H1 (cell line): ENCODE measurements at regions not wholly inside any gene's neighbourhood (a gene's known extent, or its start where the extent isn't known, plus 50 kb on each side); places are given as distances from the start of the nearest gene placed in this dataset.

ENCODE experiments used
- CTCF ChIA-PET: fragments of 300-600 bp; sonication (Branson Sonifier 250); formaldehyde crosslinking; loops from one replicate; lab custom pipeline; 2021; ENCODE audit not compliant: partially characterized antibody; lab: Charles Lee
- POLR2A ChIA-PET: fragments of 300-600 bp; sonication (Branson Sonifier 250); formaldehyde crosslinking; loops from one replicate; lab custom pipeline; 2021; ENCODE audit warnings: inconsistent platforms; ENCODE audit not compliant: partially characterized antibody; lab: Charles Lee
- DNase-seq, 2 experiments: peaks; one replicate each; pipeline versions ENCODE4 v3.0.0 to v3.0.0-alpha.2; 2010 to 2022; ENCODE audit warnings: low spot score in 2 of 2, low read depth in 1 of 2, mixed read lengths in 1 of 2
- FAIRE-seq: peaks from 2 replicates; lab custom pipeline; 2011; peaks lifted over from hg19 to GRCh38; lab: Jason Lieb, UNC
- H2AFZ ChIP-seq: 2 replicates; pipeline ENCODE4 v1.8.1; 2012; ENCODE audit warnings: low read length, inconsistent platforms
- H2AK5ac ChIP-seq: 2 replicates; pipeline ENCODE4 v1.6.1; 2013; ENCODE audit warnings: low read depth, low read length
- H2BK120ac ChIP-seq: replicated peaks from 2 replicates; pipeline ENCODE3; 2013; ENCODE audit warnings: low read depth, low read length, inconsistent platforms
- H2BK12ac ChIP-seq: 2 replicates; pipeline ENCODE4 v1.6.1; 2013; ENCODE audit warnings: low read depth, low read length
- H2BK15ac ChIP-seq: 2 replicates; pipeline ENCODE4 v1.6.1; 2013; ENCODE audit warnings: low read length
- H2BK20ac ChIP-seq: 2 replicates; pipeline ENCODE4 v1.6.1; 2013; ENCODE audit warnings: low read length
- H2BK5ac ChIP-seq: 2 replicates; pipeline ENCODE4 v1.6.1; 2013; ENCODE audit warnings: low read depth, low read length
- H3K14ac ChIP-seq: 2 replicates; pipeline ENCODE4 v1.6.1; 2013; ENCODE audit warnings: inconsistent platforms; ENCODE audit not compliant: insufficient read length
- H3K18ac ChIP-seq: 2 replicates; pipeline ENCODE4 v1.6.1; 2013; ENCODE audit warnings: low read length; ENCODE audit errors: extremely low read depth
- H3K23ac ChIP-seq: 2 replicates; pipeline ENCODE4 v1.6.1; 2013; ENCODE audit warnings: inconsistent platforms; ENCODE audit not compliant: insufficient read length
- H3K23me2 ChIP-seq: 2 replicates; pipeline ENCODE4 v1.6.1; 2013; ENCODE audit warnings: low read depth, low read length
- H3K27ac ChIP-seq: 2 replicates; pipeline ENCODE4 v1.6.1; 2011; ENCODE audit warnings: low read depth, low read length, inconsistent platforms
- H3K27me3 ChIP-seq, 4 experiments: replicated peaks in 1 of 4; 1 replicate in 1 of 4; 2 replicates in 3 of 4; pipeline versions ENCODE4 v1.6.1 to v1.8.1; 2011 to 2013; ENCODE audit warnings: low read length in 3 of 4, mild to moderate bottlenecking in 3 of 4, inconsistent platforms in 2 of 4, mixed read lengths in 2 of 4, moderate library complexity in 1 of 4; ENCODE audit not compliant: control insufficient read depth in 3 of 4, insufficient read depth in 3 of 4; ENCODE audit errors: extremely low read depth in 1 of 4
- H3K36me3 ChIP-seq, 4 experiments: 2 replicates each; pipeline versions ENCODE4 v1.6.1 to v1.8.1; 2011 to 2013; ENCODE audit warnings: mild to moderate bottlenecking in 4 of 4, low read length in 3 of 4, moderate library complexity in 2 of 4, control low read depth in 1 of 4, inconsistent platforms in 1 of 4; ENCODE audit not compliant: insufficient read depth in 4 of 4, control insufficient read depth in 2 of 4
- H3K4ac ChIP-seq: replicated peaks from 2 replicates; pipeline ENCODE3; 2013; ENCODE audit warnings: low read length, low read depth, mixed read lengths, inconsistent platforms; ENCODE audit not compliant: insufficient read length
- H3K4me1 ChIP-seq, 4 experiments: replicated peaks in 1 of 4; 1 replicate in 1 of 4; 2 replicates in 3 of 4; pipeline versions ENCODE4 v1.6.1 to v1.8.1; 2011 to 2013; ENCODE audit warnings: low read length in 3 of 4, inconsistent platforms in 2 of 4, mixed read lengths in 1 of 4; ENCODE audit not compliant: insufficient read depth in 4 of 4, control insufficient read depth in 3 of 4
- H3K4me2 ChIP-seq, 2 experiments: 2 replicates each; pipeline versions ENCODE4 v1.6.1 to v1.8.1; 2011 to 2013; ENCODE audit warnings: low read depth in 2 of 2, low read length in 2 of 2, control low read depth in 1 of 2, inconsistent platforms in 1 of 2, mild to moderate bottlenecking in 1 of 2; ENCODE audit not compliant: insufficient read depth in 1 of 2
- H3K4me3 ChIP-seq, 4 experiments: fragments of 200-600, 300-600 bp in 1 of 4; sonication (generic), shearing (Covaris generic), sonication (Bioruptor Twin) in 1 of 4; 2 replicates each; pipeline versions ENCODE4 v1.5.1 to v1.8.1; 2011 to 2016; ENCODE audit warnings: low read length in 4 of 4, low read depth in 3 of 4, control low read depth in 2 of 4, inconsistent platforms in 2 of 4, mild to moderate bottlenecking in 2 of 4, mixed read lengths in 1 of 4, moderate library complexity in 1 of 4; ENCODE audit not compliant: insufficient read depth in 2 of 4; ENCODE audit errors: extremely low read depth in 1 of 4
- H3K56ac ChIP-seq: replicated peaks from 2 replicates; pipeline ENCODE3; 2013; ENCODE audit warnings: low read depth, mild to moderate bottlenecking, mixed read lengths, low read length, inconsistent platforms; ENCODE audit not compliant: insufficient read length
- H3K79me1 ChIP-seq: 2 replicates; pipeline ENCODE4 v1.6.1; 2013; ENCODE audit warnings: low read depth, low read length, control low read depth
- H3K79me2 ChIP-seq, 2 experiments: 2 replicates each; pipeline versions ENCODE4 v1.6.1 to v1.8.1; 2012 to 2013; ENCODE audit warnings: low read length in 2 of 2, mild to moderate bottlenecking in 2 of 2, inconsistent platforms in 1 of 2; ENCODE audit not compliant: insufficient read depth in 2 of 2, control insufficient read depth in 1 of 2
- H3K9ac ChIP-seq, 4 experiments: replicated peaks in 1 of 4; 1 replicate in 1 of 4; 2 replicates in 3 of 4; pipeline versions ENCODE4 v1.6.1 to v1.8.1; 2011 to 2013; ENCODE audit warnings: low read depth in 3 of 4, low read length in 3 of 4, control low read depth in 2 of 4, mild to moderate bottlenecking in 2 of 4, moderate library complexity in 2 of 4, inconsistent platforms in 1 of 4; ENCODE audit errors: extremely low read depth in 1 of 4
- H3K9me3 ChIP-seq, 2 experiments: 2 replicates each; pipeline versions ENCODE4 v1.6.1 to v1.8.1; 2012 to 2013; ENCODE audit warnings: mild to moderate bottlenecking in 2 of 2, moderate library complexity in 2 of 2, control low read depth in 1 of 2, inconsistent platforms in 1 of 2, low read depth in 1 of 2, low read length in 1 of 2, mixed read lengths in 1 of 2; ENCODE audit not compliant: insufficient read depth in 2 of 2
- H4K20me1 ChIP-seq, 2 experiments: replicated peaks in 1 of 2; 2 replicates each; pipeline versions ENCODE3 to v1.8.1; 2011 to 2013; ENCODE audit warnings: inconsistent platforms in 2 of 2, low read length in 2 of 2, mild to moderate bottlenecking in 1 of 2; ENCODE audit not compliant: insufficient read depth in 2 of 2, control insufficient read depth in 1 of 2
- H4K5ac ChIP-seq: 2 replicates; pipeline ENCODE4 v1.6.1; 2013; ENCODE audit warnings: low read length, low read depth, mixed read lengths, inconsistent platforms; ENCODE audit not compliant: insufficient read length
- H4K8ac ChIP-seq: 2 replicates; pipeline ENCODE4 v1.8.0; 2013; ENCODE audit warnings: mild to moderate bottlenecking, moderate library complexity, low read length, inconsistent platforms; ENCODE audit not compliant: insufficient read depth; ENCODE audit errors: extremely low read depth
- H4K91ac ChIP-seq: replicated peaks from 2 replicates; pipeline ENCODE3; 2013; ENCODE audit warnings: low read length, mixed read lengths, inconsistent platforms; ENCODE audit not compliant: insufficient read length
- BACH1 ChIP-seq: IDR thresholded peaks from 2 replicates; pipeline ENCODE4 v1.6.1; 2012; ENCODE audit warnings: low read length, improper control_type of control experiment
- CHD1 ChIP-seq: IDR thresholded peaks from 2 replicates; pipeline ENCODE4 v1.6.1; 2012; ENCODE audit warnings: low read depth, low read length, improper control_type of control experiment
- CTBP2 ChIP-seq: IDR thresholded peaks from 2 replicates; pipeline ENCODE4 v1.7.0; 2011; ENCODE audit warnings: borderline replicate concordance, mild to moderate bottlenecking, moderate library complexity, mixed read lengths, low read length; ENCODE audit not compliant: insufficient read depth, insufficient read length
- GABPA ChIP-seq: IDR thresholded peaks from 2 replicates; pipeline ENCODE4 v1.6.1; 2011; ENCODE audit warnings: mild to moderate bottlenecking, low read length, moderate library complexity, borderline replicate concordance; ENCODE audit not compliant: insufficient read depth
- KDM5A ChIP-seq: fragments of 200-600 bp; IDR thresholded peaks from 2 replicates; pipeline ENCODE4 v1.7.1; 2012; ENCODE audit warnings: mild to moderate bottlenecking, low read length, inconsistent platforms, mixed read lengths
- POLR2A ChIP-seq, 2 experiments: IDR thresholded peaks; 1 replicate in 1 of 2; 2 replicates in 1 of 2; pipeline ENCODE4 v1.6.1; 2011; ENCODE audit warnings: low read depth in 2 of 2, low read length in 2 of 2, mild to moderate bottlenecking in 2 of 2; ENCODE audit errors: control extremely low read depth in 1 of 2
- POU5F1 ChIP-seq: IDR thresholded peaks from 2 replicates; pipeline ENCODE4 v1.6.1; 2011; ENCODE audit warnings: low read depth, mild to moderate bottlenecking, low read length, moderate library complexity
- RBBP5 ChIP-seq: IDR thresholded peaks from 2 replicates; pipeline ENCODE4 v1.7.1; 2012; ENCODE audit warnings: low read depth, mild to moderate bottlenecking, inconsistent platforms, low read length, moderate library complexity, borderline replicate concordance
- YY1 ChIP-seq: IDR thresholded peaks from 2 replicates; pipeline ENCODE4 v1.6.1; 2011; ENCODE audit warnings: low read depth, mild to moderate bottlenecking, low read length
- WGBS, 2 experiments: shearing (Covaris generic) in 1 of 2; methylation state at CpG; one replicate each; pipeline versions ENCODE4 v1.1.6 to v1.1.7; 2013 to 2015; ENCODE audit warnings: low lambda C conversion rate in 2 of 2, mixed read lengths in 2 of 2, inconsistent platforms in 1 of 2, low coverage in 1 of 2, missing lambda C conversion rate in 1 of 2; ENCODE audit not compliant: insufficient replicate concordance in 2 of 2, insufficient coverage in 1 of 2, insufficient read length in 1 of 2; ENCODE audit errors: extremely low coverage in 1 of 2, missing lambda C conversion rate in 1 of 2; 5-methylcytosine and 5-hydroxymethylcytosine counted together
- TF ChIP-seq, protein P1 (sequence below), 3 experiments: IDR thresholded peaks; 1 replicate in 2 of 3; 2 replicates in 1 of 3; pipeline versions ENCODE4 v1.5.1 to v1.6.1; 2011; ENCODE audit warnings: low read length in 3 of 3, mild to moderate bottlenecking in 3 of 3, inconsistent platforms in 2 of 3, low read depth in 1 of 3, moderate library complexity in 1 of 3; ENCODE audit not compliant: insufficient read depth in 1 of 3; ENCODE audit errors: control extremely low read depth in 1 of 3
- TF ChIP-seq, protein P2 (sequence below): IDR thresholded peaks from 2 replicates; pipeline ENCODE4 v1.6.1; 2011; ENCODE audit warnings: low read depth, mild to moderate bottlenecking, low read length; ENCODE audit not compliant: insufficient read depth

DNA sequence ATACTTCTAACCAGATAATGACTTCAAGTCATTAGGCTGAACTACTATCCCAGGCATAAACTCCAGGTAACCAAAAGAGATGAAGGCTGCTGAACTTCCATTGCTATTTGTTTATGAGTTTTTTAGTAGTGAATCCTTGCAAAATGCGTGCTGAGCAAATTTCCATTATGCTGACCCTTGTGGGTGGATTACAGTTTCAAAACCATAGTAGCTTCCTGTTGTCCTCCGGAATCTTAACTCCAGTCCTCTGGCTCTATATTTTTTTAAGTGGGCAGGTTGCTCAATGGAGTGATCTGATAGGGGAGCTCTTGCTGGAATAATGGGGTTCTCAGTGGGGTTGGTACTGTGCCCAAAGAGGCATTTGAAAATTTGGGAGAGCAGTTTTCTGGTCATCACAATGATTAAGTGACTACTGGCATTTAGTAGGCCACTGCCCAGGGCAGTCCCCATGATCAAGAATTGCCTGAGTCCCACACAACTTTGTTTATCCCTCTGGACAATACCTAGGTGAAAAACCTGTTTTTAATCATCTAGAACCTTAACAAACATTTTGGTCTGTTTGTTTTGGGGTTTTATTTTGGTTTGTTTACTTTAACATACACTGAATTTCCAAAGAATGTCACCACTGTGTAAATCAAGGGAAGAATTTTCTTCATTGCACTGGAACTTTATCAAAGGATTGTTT, 302.3 kb upstream of the GATB start:
- DNase-seq (no peak), FAIRE-seq (no peak)
- H3K4me3 ChIP-seq, result no peak overlapping the region
- no peak overlapping the region for H4K5ac ChIP-seq
- no peak overlapping the region for H3K14ac ChIP-seq
- H3K23me2 ChIP-seq, result no peaks in the 10 kb centered on the region
- no peak overlapping the region for H3K27ac ChIP-seq
- no peak overlapping the region for H4K8ac ChIP-seq
- no peak overlapping the region for H3K4me2 ChIP-seq
- no peaks in the 10 kb centered on the region for H3K27me3 ChIP-seq
- no peak overlapping the region for H2BK5ac ChIP-seq
- H2BK120ac ChIP-seq, result no peak overlapping the region
- no peak overlapping the region for H2BK12ac ChIP-seq
- H3K79me2 ChIP-seq, result no peaks in the 10 kb centered on the region
- no peak overlapping the region for H2AK5ac ChIP-seq
- H2BK20ac ChIP-seq, result no peak overlapping the region
- H4K91ac ChIP-seq, result no peak overlapping the region
- H3K56ac ChIP-seq, result no peak overlapping the region
- H3K36me3 ChIP-seq, result no peaks in the 10 kb centered on the region
- H4K20me1 ChIP-seq, result no peaks in the 10 kb centered on the region
- no peak overlapping the region for H3K23ac ChIP-seq
- no peak overlapping the region for H3K4ac ChIP-seq
- no peak overlapping the region for H2AFZ ChIP-seq
- H2BK15ac ChIP-seq, result no peak overlapping the region
- H3K18ac ChIP-seq, result no peak overlapping the region
- 97% methylated on average over 2 of the region's 2 CpGs; no CpG with 5 or more reads in 1 of the 2 experiments for WGBS, 2 experiments
- CTCF ChIA-PET, result no interaction called here
- POLR2A ChIA-PET, result interaction anchor here (2.1 kb wide), 1 partner anchor 18 kb away, joined by 8 read pairs; no protein-coding TSS in a partner anchor
- no peaks in the 10 kb centered on the region for H3K9me3 ChIP-seq
- no peaks in the 10 kb centered on the region for H3K4me1 ChIP-seq
- H3K79me1 ChIP-seq, result no peaks in the 10 kb centered on the region
- no peak overlapping the region for H3K9ac ChIP-seq
- TF ChIP-seq POLR2A (IDR thresholded peaks at IDR 0.05; ENCODE audit: control extremely low read depth in 1 of 2, low read depth in 2 of 2, low read length in 2 of 2), result no peak
- TF ChIP-seq RBBP5, result no peak
- no peak for TF ChIP-seq YY1
- TF ChIP-seq POU5F1, result no peak
- TF ChIP-seq CTBP2, result no peak
- no peak for TF ChIP-seq CHD1
- TF ChIP-seq BACH1, result no peak
- TF ChIP-seq, protein P1, sequence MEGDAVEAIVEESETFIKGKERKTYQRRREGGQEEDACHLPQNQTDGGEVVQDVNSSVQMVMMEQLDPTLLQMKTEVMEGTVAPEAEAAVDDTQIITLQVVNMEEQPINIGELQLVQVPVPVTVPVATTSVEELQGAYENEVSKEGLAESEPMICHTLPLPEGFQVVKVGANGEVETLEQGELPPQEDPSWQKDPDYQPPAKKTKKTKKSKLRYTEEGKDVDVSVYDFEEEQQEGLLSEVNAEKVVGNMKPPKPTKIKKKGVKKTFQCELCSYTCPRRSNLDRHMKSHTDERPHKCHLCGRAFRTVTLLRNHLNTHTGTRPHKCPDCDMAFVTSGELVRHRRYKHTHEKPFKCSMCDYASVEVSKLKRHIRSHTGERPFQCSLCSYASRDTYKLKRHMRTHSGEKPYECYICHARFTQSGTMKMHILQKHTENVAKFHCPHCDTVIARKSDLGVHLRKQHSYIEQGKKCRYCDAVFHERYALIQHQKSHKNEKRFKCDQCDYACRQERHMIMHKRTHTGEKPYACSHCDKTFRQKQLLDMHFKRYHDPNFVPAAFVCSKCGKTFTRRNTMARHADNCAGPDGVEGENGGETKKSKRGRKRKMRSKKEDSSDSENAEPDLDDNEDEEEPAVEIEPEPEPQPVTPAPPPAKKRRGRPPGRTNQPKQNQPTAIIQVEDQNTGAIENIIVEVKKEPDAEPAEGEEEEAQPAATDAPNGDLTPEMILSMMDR (IDR thresholded peaks at IDR 0.05; ENCODE audit: control extremely low read depth in 1 of 3, insufficient read depth in 1 of 3, low read depth in 1 of 3, low read length in 3 of 3), result no peak
- TF ChIP-seq KDM5A, result no peak
- TF ChIP-seq, protein P2, sequence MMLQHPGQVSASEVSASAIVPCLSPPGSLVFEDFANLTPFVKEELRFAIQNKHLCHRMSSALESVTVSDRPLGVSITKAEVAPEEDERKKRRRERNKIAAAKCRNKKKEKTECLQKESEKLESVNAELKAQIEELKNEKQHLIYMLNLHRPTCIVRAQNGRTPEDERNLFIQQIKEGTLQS, result no peak
- TF ChIP-seq GABPA, result no peak
